Fibroblast of lung (primary cell): ENCODE measurements at regions not wholly inside any gene's neighbourhood (a gene's known extent, or its start where the extent isn't known, plus 50 kb on each side); places are given as distances from the start of the nearest gene placed in this dataset.

ENCODE experiments used
- CTCF ChIP-seq, 2 donors: IDR thresholded peaks in 1 of 2; conservative IDR thresholded peaks in 1 of 2; 1 replicate in 1 of 2; 2 replicates in 1 of 2; pipeline ENCODE4 v1.5.1; 2011 to 2012; ENCODE audit warnings: low read length in 2 of 2, control low read depth in 1 of 2, inconsistent platforms in 1 of 2, low read depth in 1 of 2, mild to moderate bottlenecking in 1 of 2
- EZH2 ChIP-seq: IDR thresholded peaks from 2 replicates; pipeline ENCODE4 v1.5.1; 2012; ENCODE audit warnings: low read length, control low read depth, mild to moderate bottlenecking; ENCODE audit errors: missing control alignments

- no peak for TF ChIP-seq CTCF (conservative IDR thresholded peaks at IDR 0.05 in 1 of 2, IDR thresholded peaks at IDR 0.05 in 1 of 2; ENCODE audit: low read depth in 1 of 2, low read length in 2 of 2)
- TF ChIP-seq EZH2, result no peak
Observed at GRCh38 chr2:49567811-49568600, 413.7 kb upstream of the FSHR start.
